Lung (tissue), 11 donors: ENCODE measurements at regions not wholly inside any gene's neighbourhood (a gene's known extent, or its start where the extent isn't known, plus 50 kb on each side); places are given as distances from the start of the nearest gene placed in this dataset.
"Not testable (repeated sequence)": the region's sequence is repeated elsewhere in the genome, so short reads cannot be mapped to it uniquely, and the experiment has no call there.

Experiments
- ATAC-seq: fragments of 200-7000 bp; cut with Tn5 transposase; one replicate; pipeline ENCODE4 v1.9.1; 2020; ENCODE audit warnings: moderate number of reproducible peaks; ENCODE audit not compliant: insufficient read depth, low FRiP score
- DNase-seq, 3 donors: peaks; one replicate each; pipeline ENCODE4 v3.0.0-alpha.2; 2013 to 2017
- H3K27ac ChIP-seq, 2 donors: one replicate each; pipeline ENCODE4 v1.5.1; 2013; ENCODE audit warnings: mild to moderate bottlenecking in 2 of 2, moderate library complexity in 2 of 2, control low read depth in 1 of 2, inconsistent platforms in 1 of 2, low read depth in 1 of 2, low read length in 1 of 2
- H3K27me3 ChIP-seq, 3 donors: one replicate each; pipeline ENCODE4 v1.5.1; 2013; ENCODE audit warnings: low read length in 2 of 3; ENCODE audit not compliant: control insufficient read depth in 3 of 3, insufficient read depth in 3 of 3
- H3K36me3 ChIP-seq, 4 donors: one replicate each; pipeline ENCODE4 v1.5.1; 2013; ENCODE audit warnings: low read length in 4 of 4, mild to moderate bottlenecking in 1 of 4, moderate library complexity in 1 of 4; ENCODE audit not compliant: control insufficient read depth in 4 of 4, insufficient read depth in 4 of 4
- H3K4me1 ChIP-seq, 5 donors: one replicate each; pipeline ENCODE4 v1.5.1; 2013; ENCODE audit warnings: low read length in 5 of 5, mild to moderate bottlenecking in 2 of 5, moderate library complexity in 1 of 5; ENCODE audit not compliant: control insufficient read depth in 5 of 5, insufficient read depth in 5 of 5
- H3K4me3 ChIP-seq: one replicate; pipeline ENCODE4 v1.5.1; 2013; ENCODE audit warnings: mild to moderate bottlenecking, control low read depth, moderate library complexity
- H3K9ac ChIP-seq, 2 donors: one replicate each; pipeline ENCODE4 v1.5.1; 2013; ENCODE audit warnings: low read length in 2 of 2, control low read depth in 1 of 2; ENCODE audit not compliant: insufficient read depth in 1 of 2
- H3K9me3 ChIP-seq, 4 donors: one replicate each; pipeline ENCODE4 v1.5.1; 2013; ENCODE audit warnings: low read length in 3 of 4, mild to moderate bottlenecking in 1 of 4, moderate library complexity in 1 of 4; ENCODE audit not compliant: control insufficient read depth in 4 of 4, insufficient read depth in 3 of 4
- CTCF ChIP-seq: IDR thresholded peaks from 2 replicates; pipeline ENCODE4 v1.5.1; 2012; ENCODE audit warnings: mild to moderate bottlenecking; ENCODE audit errors: control extremely low read depth, extremely low read depth
- WGBS, 2 donors: extraction: QIAGEN DNeasy Blood & Tissue Kit; methylation state at CpG; one replicate each; pipeline ENCODE4 v1.1.7; 2013; 5-methylcytosine and 5-hydroxymethylcytosine counted together
- donor health status: control.
- donor health status: control.
- donor health status: Bipolar disorder and iron deficiency.
- donor health status: healthy.
- donor health status: DM: yes; HTN: yes; CAD: no.

- Histone ChIP-seq H3K27me3 (no peaks in the 10 kb centered on the region), H3K4me1 (no peaks in the 10 kb centered on the region), H3K4me3 (no peak overlapping the region), H3K9ac (no peak overlapping the region), H3K9me3 (no peaks in the 10 kb centered on the region), H3K27ac (no peak overlapping the region), H3K36me3 (no peaks in the 10 kb centered on the region)
- 82 to 90% methylated on average over 11 of the region's 11 CpGs for WGBS, 2 donors
- no peak for TF ChIP-seq CTCF
- ATAC-seq: no peak
- DNase-seq: peak in 2 of 3 donors; percentile 1 to 32
Observed at GRCh38 chr15:84151205-84151931, 84.2 kb upstream of the GOLGA6L4 start.

- not testable (repeated sequence) for H3K9me3 ChIP-seq, H3K27ac ChIP-seq, H3K9ac ChIP-seq, H3K27me3 ChIP-seq, DNase-seq, H3K36me3 ChIP-seq, H3K4me3 ChIP-seq, H3K4me1 ChIP-seq, ATAC-seq
- WGBS, 2 donors: 93 to 99% methylated on average over 8 of the region's 8 CpGs
Observed at GRCh38 chr15:84152381-84152979, 83.1 kb upstream of the GOLGA6L4 start.

DNA sequence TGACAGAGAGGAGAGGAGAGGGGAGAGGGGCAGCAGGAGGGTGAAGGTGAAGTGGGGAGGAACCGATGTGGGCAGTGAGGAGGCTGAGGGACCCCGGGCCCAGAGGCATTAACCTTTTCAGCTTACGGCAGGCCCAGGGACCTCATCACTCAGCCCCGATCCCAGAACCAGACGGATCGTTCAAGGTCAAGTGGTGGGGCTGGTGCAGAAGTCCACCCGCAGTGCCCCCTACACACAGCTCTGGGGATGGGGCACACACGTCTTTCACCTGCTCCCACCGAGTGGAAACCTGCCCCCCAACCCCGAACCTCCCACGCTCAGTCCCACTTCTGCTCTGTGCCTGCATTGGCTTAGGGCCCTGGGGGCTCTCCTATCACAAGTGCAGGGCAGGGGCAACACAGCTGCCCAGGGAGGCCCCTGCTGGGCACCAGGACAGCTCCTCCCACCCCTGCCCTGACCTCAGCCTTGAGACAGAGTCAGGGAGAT, 81.9 kb upstream of the GOLGA6L4 start:
- H3K9ac ChIP-seq, DNase-seq, ATAC-seq, H3K4me3 ChIP-seq, H3K36me3 ChIP-seq, H3K4me1 ChIP-seq, H3K27me3 ChIP-seq, H3K27ac ChIP-seq, H3K9me3 ChIP-seq: not testable (repeated sequence)
- WGBS, 2 donors: 84 to 89% methylated on average over 11 of the region's 11 CpGs

- H3K36me3 ChIP-seq, H3K4me1 ChIP-seq, H3K9me3 ChIP-seq, DNase-seq, H3K27ac ChIP-seq, ATAC-seq, H3K9ac ChIP-seq, H3K4me3 ChIP-seq, H3K27me3 ChIP-seq: not testable (repeated sequence)
- 83 to 85% methylated on average over 8 of the region's 8 CpGs for WGBS, 2 donors
Observed at GRCh38 chr15:84154314-84154713, 81.3 kb upstream of the GOLGA6L4 start.

- not testable (repeated sequence) for ATAC-seq, H3K27me3 ChIP-seq, H3K27ac ChIP-seq, H3K9ac ChIP-seq, H3K36me3 ChIP-seq, H3K4me3 ChIP-seq, DNase-seq, H3K4me1 ChIP-seq, H3K9me3 ChIP-seq
- 94 to 96% methylated on average over 9 of the region's 9 CpGs for WGBS, 2 donors
Observed at GRCh38 chr15:84154787-84155186, 80.8 kb upstream of the GOLGA6L4 start.

- ATAC-seq, H3K27me3 ChIP-seq, H3K36me3 ChIP-seq, H3K9me3 ChIP-seq, H3K4me3 ChIP-seq, H3K27ac ChIP-seq, H3K4me1 ChIP-seq, H3K9ac ChIP-seq: not testable (repeated sequence)
- 72 to 83% methylated on average over 18 to 20 of the region's 22 CpGs for WGBS, 2 donors
- peak in 2 of 3 donors; percentile 4 to 21 for DNase-seq
Observed at GRCh38 chr15:84155792-84156587, 79.6 kb upstream of the GOLGA6L4 start.

DNA sequence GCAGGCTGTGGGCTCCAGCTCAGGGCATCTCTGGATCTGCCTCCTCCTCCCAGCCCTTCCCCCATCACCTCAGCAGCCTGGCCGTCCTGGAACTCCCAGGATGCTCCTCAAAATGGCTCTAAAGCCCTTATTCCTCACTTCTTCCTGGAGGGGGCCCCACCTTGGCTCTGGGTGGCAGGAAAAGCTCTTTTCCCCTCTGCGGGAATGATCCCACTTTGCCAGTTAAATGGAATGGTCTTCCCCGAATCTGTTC, 79.1 kb upstream of the GOLGA6L4 start:
- DNase-seq, H3K36me3 ChIP-seq, ATAC-seq, H3K27me3 ChIP-seq, H3K9me3 ChIP-seq, H3K27ac ChIP-seq, H3K4me3 ChIP-seq, H3K4me1 ChIP-seq, H3K9ac ChIP-seq: not testable (repeated sequence)
- WGBS, 2 donors: 82 to 88% methylated on average over 3 of the region's 3 CpGs
